GM12891 (cell line): ENCODE measurements at regions not wholly inside any gene's neighbourhood (a gene's known extent, or its start where the extent isn't known, plus 50 kb on each side); places are given as distances from the start of the nearest gene placed in this dataset.

Experiments used
- PAX5 ChIP-seq: IDR thresholded peaks from 2 replicates; pipeline ENCODE4 v1.6.1; 2011; ENCODE audit warnings: low read length, moderate library complexity, mild to moderate bottlenecking; ENCODE audit not compliant: insufficient read depth, severe bottlenecking
- POLR2A ChIP-seq: IDR thresholded peaks from 2 replicates; pipeline ENCODE4 v1.6.1; 2011; ENCODE audit warnings: low read depth, low read length, control low read depth
- POLR2AphosphoS5 ChIP-seq: IDR thresholded peaks from 2 replicates; pipeline ENCODE4 v1.6.1; 2011; ENCODE audit warnings: low read depth, low read length, control low read depth
- SPI1 ChIP-seq: IDR thresholded peaks from 2 replicates; pipeline ENCODE4 v1.6.1; 2011; ENCODE audit warnings: low read depth, low read length, control low read depth
- TAF1 ChIP-seq: IDR thresholded peaks from 2 replicates; pipeline ENCODE4 v1.6.1; 2011; ENCODE audit warnings: low read depth, low read length, control low read depth

- TF ChIP-seq POLR2A (no peak), TAF1 (no peak), SPI1 (no peak), POLR2AphosphoS5 (no peak), PAX5 (no peak)
Observed at GRCh38 chrX:8003147-8003883, 76.1 kb upstream of the PNPLA4 start.
